GM23338 (cell line): ENCODE measurements at regions not wholly inside any gene's neighbourhood (a gene's known extent, or its start where the extent isn't known, plus 50 kb on each side); places are given as distances from the start of the nearest gene placed in this dataset.
A peak's percentile ranks its signal among the peaks of the same experiment; 100 is the strongest.

Experiments
- ATAC-seq: fragments of 200-7000 bp; cut with Tn5 transposase; 3 replicates; pipeline ENCODE4 v1.9.1; 2020
- DNase-seq: peaks from one replicate; pipeline ENCODE4 v3.0.0-alpha.2; 2015; ENCODE audit warnings: low spot score
- H2AFZ ChIP-seq: fragments of 200-600 bp; sonication (generic); 2 replicates; pipeline ENCODE4 v1.8.0; 2016; ENCODE audit warnings: antibody characterized with exemption, mild to moderate bottlenecking, moderate library complexity
- H3F3A ChIP-seq: fragments of 200-600 bp; sonication (generic); replicated peaks from 2 replicates; pipeline ENCODE4 v1.8.0; 2017; ENCODE audit warnings: antibody characterized with exemption, mixed run types, low read depth
- H3K27ac ChIP-seq: fragments of 200-600 bp; sonication (generic); 2 replicates; pipeline ENCODE4 v1.6.1; 2016; ENCODE audit warnings: low read depth
- H3K27me3 ChIP-seq: fragments of 200-600 bp; sonication (generic); 2 replicates; pipeline ENCODE4 v1.8.0; 2016; ENCODE audit warnings: mild to moderate bottlenecking, mixed run types, moderate library complexity; ENCODE audit not compliant: insufficient read depth
- H3K36me3 ChIP-seq: fragments of 200-600 bp; sonication (generic); 2 replicates; pipeline ENCODE4 v1.8.0; 2016; ENCODE audit warnings: mild to moderate bottlenecking; ENCODE audit not compliant: insufficient read depth
- H3K4me1 ChIP-seq: fragments of 200-600 bp; sonication (generic); 2 replicates; pipeline ENCODE4 v1.8.0; 2016; ENCODE audit warnings: mild to moderate bottlenecking, moderate library complexity; ENCODE audit not compliant: insufficient read depth
- H3K4me2 ChIP-seq: fragments of 200-600 bp; sonication (generic); 2 replicates; pipeline ENCODE4 v1.7.1; 2017; ENCODE audit warnings: mixed run types
- H3K4me3 ChIP-seq: fragments of 200-600 bp; sonication (generic); 2 replicates; pipeline ENCODE4 v1.6.1; 2016; ENCODE audit warnings: mixed run types
- H3K79me2 ChIP-seq: fragments of 200-600 bp; sonication (generic); replicated peaks from 2 replicates; pipeline ENCODE4 v1.8.0; 2017; ENCODE audit warnings: mild to moderate bottlenecking; ENCODE audit not compliant: insufficient read depth
- H3K9me2 ChIP-seq: fragments of 200-600 bp; sonication (generic); 2 replicates; pipeline ENCODE4 v1.8.0; 2017; ENCODE audit not compliant: insufficient read depth
- H4K20me1 ChIP-seq: fragments of 200-600 bp; sonication (generic); replicated peaks from 2 replicates; pipeline ENCODE4 v1.8.0; 2017; ENCODE audit warnings: mild to moderate bottlenecking; ENCODE audit not compliant: insufficient read depth
- H3K27ac Mint-ChIP-seq: 2 replicates; pipeline ENCODE4 v1.8.0; 2020; ENCODE audit warnings: inconsistent platforms, mild to moderate bottlenecking, moderate library complexity, mixed read lengths
- H3K27me3 Mint-ChIP-seq: 3 replicates; pipeline ENCODE4 v1.8.0; 2022; ENCODE audit warnings: low read depth, mild to moderate bottlenecking, moderate library complexity, mixed read lengths, inconsistent platforms; ENCODE audit not compliant: insufficient read depth, poor library complexity
- H3K36me3 Mint-ChIP-seq: 3 replicates; pipeline ENCODE4 v1.8.0; 2021; ENCODE audit warnings: low read depth, mild to moderate bottlenecking, inconsistent platforms, moderate library complexity, mixed read lengths
- H3K4me1 Mint-ChIP-seq: 3 replicates; pipeline ENCODE4 v1.8.0; 2020; ENCODE audit warnings: mild to moderate bottlenecking, inconsistent platforms, mixed read lengths
- H3K4me3 Mint-ChIP-seq: 3 replicates; pipeline ENCODE4 v1.8.0; 2021; ENCODE audit warnings: moderate library complexity, mild to moderate bottlenecking, inconsistent platforms, mixed read lengths
- H3K9me3 Mint-ChIP-seq: 3 replicates; pipeline ENCODE4 v1.8.0; 2020; ENCODE audit warnings: moderate library complexity, mild to moderate bottlenecking, inconsistent platforms, mixed read lengths
- EZH2 ChIP-seq: fragments of 200-600 bp; sonication (generic); IDR thresholded peaks from one replicate; pipeline ENCODE4 v1.8.0; 2017; ENCODE audit warnings: antibody characterized with exemption, mild to moderate bottlenecking, low read depth; ENCODE audit not compliant: unreplicated experiment
- TF ChIP-seq, protein P1 (sequence below): IDR thresholded peaks from 2 replicates; pipeline ENCODE4 v1.6.1; 2016; ENCODE audit warnings: antibody characterized with exemption
- TF ChIP-seq, protein P2 (sequence below), 2 experiments: fragments of 200-600 bp in 1 of 2; sonication (generic) in 1 of 2; conservative IDR thresholded peaks; 2 replicates each; pipeline versions ENCODE4 v1.5.1 to v1.6.1; 2016 to 2017; ENCODE audit warnings: antibody characterized with exemption in 2 of 2, low read depth in 2 of 2, mild to moderate bottlenecking in 2 of 2, moderate library complexity in 1 of 2

DNA sequence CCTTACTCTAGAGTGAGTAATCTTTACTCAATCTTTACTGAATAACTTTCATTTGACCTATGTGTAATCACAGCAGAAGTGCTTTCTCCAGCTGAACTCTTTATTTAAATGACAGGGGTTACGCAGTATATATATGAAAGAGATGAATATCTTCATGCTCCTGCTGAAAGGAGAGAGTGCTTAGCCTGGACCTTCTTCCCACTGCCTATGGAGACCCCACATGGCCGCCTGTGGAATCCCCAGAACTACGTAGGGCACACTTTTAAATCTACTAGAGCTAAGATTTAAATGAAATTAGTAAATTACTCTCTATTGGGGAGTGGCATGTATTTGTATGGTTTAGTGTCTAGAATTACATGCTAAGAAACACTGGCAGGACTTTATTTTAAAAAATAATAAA lies 391.2 kb downstream of the ANKRD50 start:
- no peak overlapping the region for H3K4me3 Mint-ChIP-seq
- 0 out of 3 replicates have a peak, but pooled peaks cover 3% of the 10 kb centered on the region for H3K4me1 Mint-ChIP-seq

DNA sequence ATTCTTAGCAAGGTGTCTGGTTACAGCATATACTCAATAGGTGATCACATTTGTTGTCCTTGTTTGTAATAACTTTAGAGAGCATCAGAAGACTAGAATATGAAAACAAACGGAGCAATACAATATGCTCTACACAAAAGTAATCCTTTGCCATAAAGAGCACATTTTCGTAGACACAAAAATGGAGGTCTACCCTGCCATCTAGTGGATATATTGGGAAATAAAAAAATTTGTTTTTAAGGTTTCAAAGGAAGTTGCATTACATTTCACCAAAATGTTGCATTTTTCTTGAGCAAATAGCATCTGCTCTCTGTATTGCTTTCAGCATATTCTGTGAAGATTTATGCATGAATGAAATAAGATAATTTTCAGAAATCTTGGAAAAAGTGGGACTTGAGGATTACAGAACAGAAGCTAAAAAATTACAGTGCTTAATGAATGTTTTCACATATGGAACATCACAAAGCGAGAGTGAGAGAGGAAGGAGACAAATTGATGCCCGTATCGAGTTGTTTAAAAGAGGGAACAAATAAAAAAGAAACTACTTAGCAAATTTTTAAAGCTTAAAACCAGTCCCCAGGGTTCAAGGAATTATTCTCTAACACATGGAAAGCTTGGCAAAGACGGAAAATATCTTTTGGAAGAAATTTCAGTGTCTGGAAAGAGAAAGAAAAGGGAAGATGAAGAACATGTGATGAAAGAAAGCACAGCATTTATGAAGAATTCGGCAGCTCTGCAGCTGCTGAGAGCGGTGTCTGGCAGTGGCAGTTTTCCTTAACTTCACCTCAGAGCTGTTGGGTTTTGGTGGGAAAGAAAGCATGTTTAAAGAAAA lies 390.1 kb downstream of the ANKRD50 start:
- H3K79me2 ChIP-seq, result no peaks in the 10 kb centered on the region
- peaks cover 5% of the 10 kb centered on the region; the same call in 1 of the 2 replicates for H3K4me1 ChIP-seq
- Mint-ChIP-seq H3K27me3 (no peaks in the 10 kb centered on the region), H3K27ac (no peak overlapping the region), H3K4me3 (no peak overlapping the region), H3K4me1 (0 out of 3 replicates have a peak, but pooled peaks cover 3% of the 10 kb centered on the region), H3K36me3 (no peaks in the 10 kb centered on the region), H3K9me3 (no peaks in the 10 kb centered on the region)
- H4K20me1 ChIP-seq, result no peaks in the 10 kb centered on the region
- H3F3A ChIP-seq, result no peaks in the 10 kb centered on the region
- H3K4me2 ChIP-seq, result no peak overlapping the region
- no peak overlapping the region for H3K4me3 ChIP-seq
- no peak overlapping the region for H3K27ac ChIP-seq
- H3K9me2 ChIP-seq, result peaks cover 9% of the 10 kb centered on the region; the same call in 1 of the 2 replicates
- H3K36me3 ChIP-seq, result no peaks in the 10 kb centered on the region
- DNase-seq (peak; percentile 54), ATAC-seq (no peak)
- TF ChIP-seq, protein P1, sequence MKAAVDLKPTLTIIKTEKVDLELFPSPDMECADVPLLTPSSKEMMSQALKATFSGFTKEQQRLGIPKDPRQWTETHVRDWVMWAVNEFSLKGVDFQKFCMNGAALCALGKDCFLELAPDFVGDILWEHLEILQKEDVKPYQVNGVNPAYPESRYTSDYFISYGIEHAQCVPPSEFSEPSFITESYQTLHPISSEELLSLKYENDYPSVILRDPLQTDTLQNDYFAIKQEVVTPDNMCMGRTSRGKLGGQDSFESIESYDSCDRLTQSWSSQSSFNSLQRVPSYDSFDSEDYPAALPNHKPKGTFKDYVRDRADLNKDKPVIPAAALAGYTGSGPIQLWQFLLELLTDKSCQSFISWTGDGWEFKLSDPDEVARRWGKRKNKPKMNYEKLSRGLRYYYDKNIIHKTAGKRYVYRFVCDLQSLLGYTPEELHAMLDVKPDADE, result no peak
- TF ChIP-seq, protein P2, sequence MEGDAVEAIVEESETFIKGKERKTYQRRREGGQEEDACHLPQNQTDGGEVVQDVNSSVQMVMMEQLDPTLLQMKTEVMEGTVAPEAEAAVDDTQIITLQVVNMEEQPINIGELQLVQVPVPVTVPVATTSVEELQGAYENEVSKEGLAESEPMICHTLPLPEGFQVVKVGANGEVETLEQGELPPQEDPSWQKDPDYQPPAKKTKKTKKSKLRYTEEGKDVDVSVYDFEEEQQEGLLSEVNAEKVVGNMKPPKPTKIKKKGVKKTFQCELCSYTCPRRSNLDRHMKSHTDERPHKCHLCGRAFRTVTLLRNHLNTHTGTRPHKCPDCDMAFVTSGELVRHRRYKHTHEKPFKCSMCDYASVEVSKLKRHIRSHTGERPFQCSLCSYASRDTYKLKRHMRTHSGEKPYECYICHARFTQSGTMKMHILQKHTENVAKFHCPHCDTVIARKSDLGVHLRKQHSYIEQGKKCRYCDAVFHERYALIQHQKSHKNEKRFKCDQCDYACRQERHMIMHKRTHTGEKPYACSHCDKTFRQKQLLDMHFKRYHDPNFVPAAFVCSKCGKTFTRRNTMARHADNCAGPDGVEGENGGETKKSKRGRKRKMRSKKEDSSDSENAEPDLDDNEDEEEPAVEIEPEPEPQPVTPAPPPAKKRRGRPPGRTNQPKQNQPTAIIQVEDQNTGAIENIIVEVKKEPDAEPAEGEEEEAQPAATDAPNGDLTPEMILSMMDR (conservative IDR thresholded peaks at IDR 0.05; ENCODE audit: low read depth in 2 of 2), result peak; percentile 55 to 76
- H2AFZ ChIP-seq, result no peak overlapping the region
- no peaks in the 10 kb centered on the region for H3K27me3 ChIP-seq

More for the DNA sequence above, 391.2 kb downstream of the ANKRD50 start:
- no peak overlapping the region for H3K27ac Mint-ChIP-seq
- H3K36me3 Mint-ChIP-seq, result no peaks in the 10 kb centered on the region
- no peak overlapping the region for H2AFZ ChIP-seq
- no peak overlapping the region for H3K27ac ChIP-seq
- H3K4me3 ChIP-seq, result no peak overlapping the region
- H3K79me2 ChIP-seq, result no peaks in the 10 kb centered on the region
- H3K27me3 Mint-ChIP-seq, result no peaks in the 10 kb centered on the region
- H3F3A ChIP-seq, result no peaks in the 10 kb centered on the region
- TF ChIP-seq EZH2, result no peak
- TF ChIP-seq, protein P2 (conservative IDR thresholded peaks at IDR 0.05; ENCODE audit: low read depth in 2 of 2), result peak; percentile 36 to 57
- ATAC-seq (peak; percentile 66), DNase-seq (peak; percentile 24)
- H3K4me1 ChIP-seq, result peaks cover 5% of the 10 kb centered on the region; the same call in 1 of the 2 replicates
- no peaks in the 10 kb centered on the region for H3K36me3 ChIP-seq
- H3K27me3 ChIP-seq, result no peaks in the 10 kb centered on the region
- H4K20me1 ChIP-seq, result no peaks in the 10 kb centered on the region
- no peak overlapping the region for H3K4me2 ChIP-seq
- peaks cover 5% of the 10 kb centered on the region; the same call in 1 of the 2 replicates for H3K9me2 ChIP-seq
- no peaks in the 10 kb centered on the region for H3K9me3 Mint-ChIP-seq
